Stomach (tissue), 8 donors: ENCODE measurements at regions not wholly inside any gene's neighbourhood (a gene's known extent, or its start where the extent isn't known, plus 50 kb on each side); places are given as distances from the start of the nearest gene placed in this dataset.

Experiments used
- DNase-seq, 2 donors: peaks; one replicate each; pipeline versions ENCODE4 v3.0.0 to v3.0.0-alpha.2; 2013 to 2019
- H3K27ac ChIP-seq, 5 donors: fragments of 200-600 bp in 4 of 5; sonication (generic) in 4 of 5; one replicate each; pipeline ENCODE4 v1.5.1; 2013 to 2019; ENCODE audit warnings: mild to moderate bottlenecking in 1 of 5, moderate library complexity in 1 of 5
- H3K27me3 ChIP-seq, 3 donors: fragments of 200-600 bp; sonication (generic); one replicate each; pipeline ENCODE4 v1.5.1; 2017 to 2019; ENCODE audit warnings: mixed run types in 1 of 3
- H3K36me3 ChIP-seq, 4 donors: fragments of 200-600 bp; sonication (generic); 1 replicate in 3 of 4; 2 replicates in 1 of 4; pipeline ENCODE4 v1.5.1; 2016 to 2019
- H3K4me1 ChIP-seq, 4 donors: fragments of 200-600 bp; sonication (generic); one replicate each; pipeline ENCODE4 v1.5.1; 2016 to 2019
- H3K4me3 ChIP-seq, 4 donors: fragments of 200-600 bp; sonication (generic) in 3 of 4; one replicate each; pipeline ENCODE4 v1.5.1; 2016 to 2019; ENCODE audit warnings: mild to moderate bottlenecking in 1 of 4
- H3K9me3 ChIP-seq, 4 donors: fragments of 200-600 bp; sonication (generic); one replicate each; pipeline ENCODE4 v1.5.1; 2016 to 2019
- EP300 ChIP-seq: sonication (generic); formaldehyde crosslinking; IDR thresholded peaks from one replicate; pipeline ENCODE4 v1.6.1; 2017; ENCODE audit warnings: antibody characterized with exemption
- POLR2A ChIP-seq, 4 donors: fragments of 450-650 bp; IDR thresholded peaks; one replicate each; pipeline ENCODE4 v1.6.1; 2016; ENCODE audit warnings: antibody characterized with exemption in 4 of 4, control low read depth in 2 of 4, mild to moderate bottlenecking in 1 of 4, moderate library complexity in 1 of 4
- POLR2AphosphoS5 ChIP-seq, 3 donors: sonication (generic); formaldehyde crosslinking; IDR thresholded peaks; one replicate each; pipeline ENCODE4 v1.6.1; 2016; ENCODE audit warnings: antibody characterized with exemption in 3 of 3
- WGBS, 5 donors: extraction: QIAGEN DNeasy Blood & Tissue Kit in 3 of 5; methylation state at CpG; one replicate each; pipeline versions ENCODE4 v1.1.5 to v1.1.7; 2013 to 2018; 5-methylcytosine and 5-hydroxymethylcytosine counted together
- intact Hi-C: fragments of 100-400 bp; cut with DNase I; formaldehyde crosslinking; loops from one replicate; pipeline ENCODE4 v1.15.1; 2023; ENCODE audit warnings: low total_unique reads
- TF ChIP-seq, protein P1 (sequence below), 7 experiments: fragments of 450-650 bp in 4 of 7; fragments of 200-600 bp in 3 of 7; sonication (generic) in 3 of 7; IDR thresholded peaks; one replicate each; pipeline ENCODE4 v1.5.1; 2016 to 2019; ENCODE audit warnings: antibody characterized with exemption in 7 of 7, control low read depth in 2 of 7, mild to moderate bottlenecking in 1 of 7
- donor health status: healthy with polysubstance abuse.
- donor health status: Bipolar disorder and iron deficiency.
- donor health status: healthy.

DNA sequence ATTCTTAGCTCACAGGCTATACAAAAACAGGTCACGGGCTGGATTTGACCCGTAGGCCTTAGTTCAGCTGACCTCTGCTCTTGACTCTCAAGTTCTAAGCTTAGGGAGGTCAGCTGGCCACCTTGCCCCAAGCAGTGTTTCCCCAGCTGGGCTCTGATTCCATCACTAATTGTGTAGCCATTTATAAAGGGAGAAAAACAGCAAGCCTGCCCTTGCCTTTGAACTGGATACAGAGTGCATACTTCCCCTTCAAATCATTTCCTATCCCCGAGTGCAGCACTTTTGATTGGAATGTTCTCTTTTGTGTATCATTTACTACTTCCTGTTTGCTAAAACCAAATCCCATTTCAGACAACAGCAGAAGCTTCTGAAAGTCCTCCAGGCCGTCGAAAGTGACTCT is 153.6 kb downstream of the KATNIP start:
- no peak for DNase-seq
- H3K4me3 ChIP-seq, result no peak overlapping the region
- H3K4me1 ChIP-seq, result no peaks in the 10 kb centered on the region
- intact Hi-C loops, result no loop called here
- H3K36me3 ChIP-seq, result peaks cover 9 to 86% (median 73%) of the 10 kb centered on the region in 4 donors
- no peak for TF ChIP-seq POLR2A (IDR thresholded peaks at IDR 0.05)
- no peak for TF ChIP-seq POLR2AphosphoS5 (IDR thresholded peaks at IDR 0.05)
- TF ChIP-seq, protein P1, sequence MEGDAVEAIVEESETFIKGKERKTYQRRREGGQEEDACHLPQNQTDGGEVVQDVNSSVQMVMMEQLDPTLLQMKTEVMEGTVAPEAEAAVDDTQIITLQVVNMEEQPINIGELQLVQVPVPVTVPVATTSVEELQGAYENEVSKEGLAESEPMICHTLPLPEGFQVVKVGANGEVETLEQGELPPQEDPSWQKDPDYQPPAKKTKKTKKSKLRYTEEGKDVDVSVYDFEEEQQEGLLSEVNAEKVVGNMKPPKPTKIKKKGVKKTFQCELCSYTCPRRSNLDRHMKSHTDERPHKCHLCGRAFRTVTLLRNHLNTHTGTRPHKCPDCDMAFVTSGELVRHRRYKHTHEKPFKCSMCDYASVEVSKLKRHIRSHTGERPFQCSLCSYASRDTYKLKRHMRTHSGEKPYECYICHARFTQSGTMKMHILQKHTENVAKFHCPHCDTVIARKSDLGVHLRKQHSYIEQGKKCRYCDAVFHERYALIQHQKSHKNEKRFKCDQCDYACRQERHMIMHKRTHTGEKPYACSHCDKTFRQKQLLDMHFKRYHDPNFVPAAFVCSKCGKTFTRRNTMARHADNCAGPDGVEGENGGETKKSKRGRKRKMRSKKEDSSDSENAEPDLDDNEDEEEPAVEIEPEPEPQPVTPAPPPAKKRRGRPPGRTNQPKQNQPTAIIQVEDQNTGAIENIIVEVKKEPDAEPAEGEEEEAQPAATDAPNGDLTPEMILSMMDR (IDR thresholded peaks at IDR 0.05), result no peak
- no peak for TF ChIP-seq EP300
- no peaks in the 10 kb centered on the region for H3K27me3 ChIP-seq
- 64 to 72% (median 70%) methylated on average over 5 of the region's 5 CpGs for WGBS, 5 donors
- peak overlapping the region in 1 of 5 donors; percentile 9 for H3K27ac ChIP-seq
- H3K9me3 ChIP-seq, result no peaks in the 10 kb centered on the region

GRCh38 chr16:27704252-27704651 is 154.3 kb downstream of the KATNIP start:
- Histone ChIP-seq H3K36me3 (peaks cover 4 to 86% (median 73%) of the 10 kb centered on the region in 4 donors), H3K9me3 (no peaks in the 10 kb centered on the region), H3K4me1 (no peaks in the 10 kb centered on the region), H3K27ac (no peak overlapping the region), H3K27me3 (no peaks in the 10 kb centered on the region), H3K4me3 (no peak overlapping the region)
- intact Hi-C loops, result no loop called here
- WGBS, 5 donors, result 71 to 81% (median 80%) methylated on average over 4 of the region's 4 CpGs
- TF ChIP-seq, protein P1 (IDR thresholded peaks at IDR 0.05), result no peak
- TF ChIP-seq POLR2A (IDR thresholded peaks at IDR 0.05) (no peak), EP300 (no peak), POLR2AphosphoS5 (IDR thresholded peaks at IDR 0.05) (no peak)
- no peak for DNase-seq

DNA sequence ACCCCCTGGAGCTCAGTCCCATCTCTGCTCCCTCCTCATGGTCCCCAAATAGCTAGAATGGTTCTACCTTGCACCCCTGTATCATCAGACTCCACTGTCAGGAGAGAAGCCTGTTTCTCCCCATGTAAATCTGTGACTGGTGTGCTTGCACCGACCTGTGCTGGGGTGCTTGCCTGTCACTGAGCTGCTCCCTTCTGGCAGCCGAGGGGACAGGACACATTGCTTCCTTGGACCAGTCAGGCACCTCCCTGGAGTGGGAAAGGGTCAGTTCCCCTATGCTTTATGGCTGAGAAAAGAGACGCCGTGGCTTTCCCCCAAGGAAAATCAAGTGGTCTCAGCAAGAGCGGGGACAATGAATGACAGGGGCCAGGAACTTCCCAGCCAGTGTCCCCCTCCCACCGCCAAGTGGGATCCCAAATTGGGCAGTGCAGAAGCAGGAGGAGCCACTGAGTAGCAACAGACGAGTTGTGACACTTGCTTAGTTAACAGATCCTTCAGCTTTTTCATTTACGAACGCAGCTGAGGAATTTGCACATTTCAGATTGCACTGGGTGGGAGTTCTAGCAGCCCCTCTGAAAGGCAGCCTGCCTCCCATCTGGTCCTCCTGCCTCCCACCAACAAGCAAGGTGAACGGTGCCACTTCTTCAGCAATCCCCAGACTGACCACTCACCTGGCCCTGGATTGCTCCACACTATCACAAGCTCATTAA is 156.4 kb downstream of the KATNIP start:
- H3K4me3 ChIP-seq, result no peak overlapping the region
- H3K36me3 ChIP-seq, result peaks cover 10 to 88% (median 72%) of the 10 kb centered on the region in 4 donors
- no peaks in the 10 kb centered on the region for H3K9me3 ChIP-seq
- H3K27me3 ChIP-seq, result no peaks in the 10 kb centered on the region
- no peak overlapping the region for H3K27ac ChIP-seq
- WGBS, 5 donors, result 86 to 95% (median 88%) methylated on average over 8 to 10 of the region's 10 CpGs
- TF ChIP-seq POLR2AphosphoS5 (IDR thresholded peaks at IDR 0.05) (no peak), POLR2A (IDR thresholded peaks at IDR 0.05) (no peak), EP300 (no peak)
- TF ChIP-seq, protein P1 (IDR thresholded peaks at IDR 0.05), result no peak
- intact Hi-C loops, result no loop called here
- no peaks in the 10 kb centered on the region for H3K4me1 ChIP-seq
- DNase-seq, result no peak

DNA sequence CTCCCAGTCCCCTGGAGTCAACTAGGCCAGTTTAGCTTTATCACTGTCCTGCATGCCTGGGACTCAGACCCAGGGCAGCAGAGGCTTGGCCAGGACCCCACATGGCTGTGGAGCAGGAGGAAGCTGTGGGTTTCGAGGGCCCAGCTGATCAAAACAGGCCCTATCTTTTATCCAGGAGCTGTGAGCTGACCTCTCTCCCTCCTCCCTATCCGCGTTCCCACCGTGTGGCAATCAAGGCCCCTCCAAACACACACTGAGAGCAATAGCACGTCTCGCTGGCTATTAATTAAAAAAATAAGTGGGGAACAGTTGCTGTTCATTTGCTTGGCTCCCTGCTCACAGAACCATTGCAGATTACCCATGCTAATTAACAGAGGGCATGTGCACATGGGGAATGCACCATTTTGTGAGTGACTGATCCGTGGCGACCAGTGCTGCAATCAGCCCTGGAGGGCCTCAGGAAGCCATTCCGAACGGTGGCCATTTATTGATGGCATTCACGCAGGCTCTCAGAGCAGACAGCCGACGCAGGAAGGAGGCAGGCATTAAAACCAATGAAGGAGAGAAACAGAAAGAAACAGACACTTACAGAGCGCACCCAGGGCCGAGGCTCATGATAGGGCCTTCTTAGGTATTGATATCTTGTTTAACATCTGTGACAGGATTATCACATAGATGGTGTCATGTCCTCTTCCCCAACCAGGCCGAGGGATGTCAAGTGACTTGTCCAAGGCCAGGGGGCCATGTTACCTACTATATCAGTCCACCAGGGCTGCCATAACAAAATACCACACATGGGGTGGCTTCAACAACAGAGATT is 157.1 kb downstream of the KATNIP start:
- TF ChIP-seq, protein P1 (IDR thresholded peaks at IDR 0.05), result no peak
- TF ChIP-seq EP300 (no peak), POLR2A (IDR thresholded peaks at IDR 0.05) (no peak), POLR2AphosphoS5 (IDR thresholded peaks at IDR 0.05) (no peak)
- H3K4me3 ChIP-seq, result no peak overlapping the region
- WGBS, 5 donors, result 93 to 96% (median 94%) methylated on average over 16 of the region's 16 CpGs
- no peaks in the 10 kb centered on the region for H3K9me3 ChIP-seq
- DNase-seq, result no peak
- no peak overlapping the region for H3K27ac ChIP-seq
- no peaks in the 10 kb centered on the region for H3K27me3 ChIP-seq
- H3K36me3 ChIP-seq, result peaks cover 10 to 89% (median 71%) of the 10 kb centered on the region in 4 donors
- intact Hi-C loops, result no loop called here
- H3K4me1 ChIP-seq, result no peaks in the 10 kb centered on the region
